ENCODE measurements at regions not wholly inside any gene's neighbourhood (a gene's known extent, or its start where the extent isn't known, plus 50 kb on each side); places are given as distances from the start of the nearest gene placed in this dataset.

- peak overlapping the region; percentile 91 for H3K27ac Mint-ChIP-seq
- no peaks in the 10 kb centered on the region for H3K36me3 Mint-ChIP-seq
Measured at GRCh38 chr9:19925674-19926503, 137.1 kb upstream of the SLC24A2 start.

More at GRCh38 chr9:19925674-19926503, 137.1 kb upstream of the SLC24A2 start:
- ChIA-PET POLR2A (interaction anchor here (0.5 kb wide), 1 partner anchor 401 kb away, joined by 5 read pairs; no protein-coding TSS in a partner anchor), CTCF (interaction anchor here (0.6 kb wide), 1 partner anchor 424 kb away, joined by 5 read pairs; no protein-coding TSS in a partner anchor)
- H3K27me3 Mint-ChIP-seq (ENCODE audit: low read depth), result peaks cover 15% of the 10 kb centered on the region
- TF ChIP-seq E2F4 (CRISPR knock-in tag; IDR thresholded peaks at IDR 0.05; ENCODE audit: borderline replicate concordance, low read depth) (no peak), FOXP4 (CRISPR knock-in tag; IDR thresholded peaks at IDR 0.05) (no peak), PRRX2 (CRISPR knock-in tag; IDR thresholded peaks at IDR 0.05) (no peak), CTCF (IDR thresholded peaks at IDR 0.05) (peak; percentile 95), AR (CRISPR knock-in tag; IDR thresholded peaks at IDR 0.05) (no peak), AFF4 (CRISPR knock-in tag; IDR thresholded peaks at IDR 0.05; ENCODE audit: borderline replicate concordance) (peak; percentile 19; the same call in 1 of the 2 replicates), TEAD1 (CRISPR knock-in tag; IDR thresholded peaks at IDR 0.05) (peak; percentile 57; the same call in 1 of the 2 replicates), ATF2 (CRISPR knock-in tag; IDR thresholded peaks at IDR 0.05; ENCODE audit: borderline replicate concordance, low read depth) (no peak), SP1 (CRISPR knock-in tag; conservative IDR thresholded peaks at IDR 0.05) (0 out of 2 replicates have a peak, but pooled peaks have one; percentile 24), ZBTB21 (CRISPR knock-in tag; IDR thresholded peaks at IDR 0.05; ENCODE audit: borderline replicate concordance) (0 out of 2 replicates have a peak, but pooled peaks have one; percentile 40), CREM (CRISPR knock-in tag; IDR thresholded peaks at IDR 0.05) (peak; percentile 35; the same call in 1 of the 2 replicates), ZNF138 (CRISPR knock-in tag; conservative IDR thresholded peaks at IDR 0.05) (no peak)
- ATAC-seq (peak; percentile 89), DNase-seq (ENCODE audit: low spot score) (peak; percentile 83)
- H3K9me3 Mint-ChIP-seq, result no peaks in the 10 kb centered on the region
- H3K4me3 Mint-ChIP-seq, result peak overlapping the region; percentile 65
- H3K4me1 Mint-ChIP-seq, result peaks cover 23% of the 10 kb centered on the region
